H9 (cell line): ENCODE measurements at regions not wholly inside any gene's neighbourhood (a gene's known extent, or its start where the extent isn't known, plus 50 kb on each side); places are given as distances from the start of the nearest gene placed in this dataset.

Experiments
- DNase-seq: peaks from one replicate; pipeline ENCODE4 v3.0.0-alpha.2; 2017
- H2AFZ ChIP-seq: one replicate; pipeline ENCODE4 v1.6.1; 2013; ENCODE audit warnings: mild to moderate bottlenecking, low read length, control low read depth, moderate library complexity
- H2AK5ac ChIP-seq: 2 replicates; pipeline ENCODE4 v1.6.1; 2013; ENCODE audit warnings: low read length, control low read depth, mixed read lengths; ENCODE audit not compliant: insufficient read length
- H2BK120ac ChIP-seq: one replicate; pipeline ENCODE4 v1.6.1; 2013; ENCODE audit warnings: low read depth, mild to moderate bottlenecking, low read length, control low read depth, inconsistent platforms; ENCODE audit not compliant: poor library complexity, severe bottlenecking
- H2BK12ac ChIP-seq: 2 replicates; pipeline ENCODE4 v1.6.1; 2013; ENCODE audit warnings: low read length, control low read depth, mixed read lengths, low read depth; ENCODE audit not compliant: insufficient read length
- H2BK15ac ChIP-seq: 2 replicates; pipeline ENCODE4 v1.6.1; 2013; ENCODE audit warnings: low read depth, low read length, control low read depth
- H2BK20ac ChIP-seq: one replicate; pipeline ENCODE4 v1.6.1; 2013; ENCODE audit warnings: low read depth, mild to moderate bottlenecking, low read length, control low read depth, inconsistent platforms; ENCODE audit not compliant: poor library complexity, severe bottlenecking
- H2BK5ac ChIP-seq: 2 replicates; pipeline ENCODE4 v1.6.1; 2013; ENCODE audit warnings: low read length, control low read depth, mixed read lengths; ENCODE audit not compliant: insufficient read length
- H3K14ac ChIP-seq: 2 replicates; pipeline ENCODE4 v1.6.1; 2013; ENCODE audit warnings: low read length, control low read depth; ENCODE audit not compliant: insufficient read depth
- H3K18ac ChIP-seq: 2 replicates; pipeline ENCODE4 v1.6.1; 2013; ENCODE audit warnings: low read depth, mild to moderate bottlenecking, mixed read lengths, low read length, control low read depth; ENCODE audit not compliant: insufficient read length
- H3K23ac ChIP-seq: 2 replicates; pipeline ENCODE4 v1.6.1; 2013; ENCODE audit warnings: low read length, control low read depth, mixed read lengths, low read depth; ENCODE audit not compliant: insufficient read length
- H3K23me2 ChIP-seq: 2 replicates; pipeline ENCODE4 v1.6.1; 2013; ENCODE audit warnings: low read depth, mild to moderate bottlenecking, mixed read lengths, low read length, control low read depth; ENCODE audit not compliant: insufficient read length, poor library complexity, severe bottlenecking
- H3K27ac ChIP-seq: 2 replicates; pipeline ENCODE4 v1.5.1; 2013; ENCODE audit warnings: low read length, control low read depth, mixed read lengths, low read depth; ENCODE audit not compliant: insufficient read length
- H3K27me3 ChIP-seq: 2 replicates; pipeline ENCODE4 v1.6.1; 2013; ENCODE audit warnings: low read length, control low read depth, inconsistent platforms; ENCODE audit not compliant: insufficient read depth
- H3K4ac ChIP-seq: 2 replicates; pipeline ENCODE4 v1.6.1; 2013; ENCODE audit warnings: low read depth, mild to moderate bottlenecking, control low read depth, inconsistent platforms, low read length, moderate library complexity
- H3K4me1 ChIP-seq: 2 replicates; pipeline ENCODE4 v1.6.1; 2013; ENCODE audit warnings: low read length, control low read depth, inconsistent platforms; ENCODE audit not compliant: insufficient read depth
- H3K4me2 ChIP-seq: 2 replicates; pipeline ENCODE4 v1.6.1; 2013; ENCODE audit warnings: low read length, control low read depth, mixed read lengths; ENCODE audit not compliant: insufficient read length, insufficient read depth
- H3K56ac ChIP-seq: 2 replicates; pipeline ENCODE4 v1.6.1; 2013; ENCODE audit warnings: low read depth, mild to moderate bottlenecking, mixed read lengths, low read length, control low read depth; ENCODE audit not compliant: insufficient read length
- H3K79me1 ChIP-seq: 2 replicates; pipeline ENCODE4 v1.6.1; 2013; ENCODE audit warnings: low read depth, mild to moderate bottlenecking, moderate library complexity, low read length, control low read depth, inconsistent platforms; ENCODE audit not compliant: insufficient read depth, poor library complexity, severe bottlenecking
- H3K79me2 ChIP-seq: 2 replicates; pipeline ENCODE4 v1.6.1; 2013; ENCODE audit warnings: low read length, control low read depth, inconsistent platforms; ENCODE audit not compliant: insufficient read depth
- H3K9ac ChIP-seq: 2 replicates; pipeline ENCODE4 v1.6.1; 2013; ENCODE audit warnings: low read length, control low read depth, mixed read lengths; ENCODE audit not compliant: insufficient read length; ENCODE audit errors: extremely low read depth
- H3K9me3 ChIP-seq: one replicate; pipeline ENCODE4 v1.6.1; 2013; ENCODE audit warnings: low read depth, low read length, inconsistent platforms; ENCODE audit not compliant: control insufficient read depth
- H3T11ph ChIP-seq: one replicate; pipeline ENCODE4 v1.6.1; 2013; ENCODE audit warnings: mild to moderate bottlenecking, low read length, control low read depth, inconsistent platforms
- H4K20me1 ChIP-seq: one replicate; pipeline ENCODE4 v1.6.1; 2013; ENCODE audit not compliant: control insufficient read depth, insufficient read length, insufficient read depth
- H4K5ac ChIP-seq: 2 replicates; pipeline ENCODE4 v1.6.1; 2013; ENCODE audit warnings: low read depth, mild to moderate bottlenecking, mixed read lengths, low read length, control low read depth; ENCODE audit not compliant: insufficient read length
- H4K8ac ChIP-seq: replicated peaks from 2 replicates; pipeline ENCODE4 v1.6.1; 2013; ENCODE audit warnings: low read length, control low read depth, mixed read lengths, low read depth; ENCODE audit not compliant: insufficient read length
- H4K91ac ChIP-seq: 2 replicates; pipeline ENCODE4 v1.6.1; 2013; ENCODE audit warnings: low read depth, mild to moderate bottlenecking, moderate library complexity, mixed read lengths, low read length, control low read depth; ENCODE audit not compliant: insufficient read length
- H3K27ac Mint-ChIP-seq, 3 experiments: 2 replicates in 2 of 3; 3 replicates in 1 of 3; pipeline ENCODE4 v1.8.0; 2020 to 2021; ENCODE audit warnings: mixed read lengths in 3 of 3, mild to moderate bottlenecking in 1 of 3, moderate library complexity in 1 of 3
- H3K27me3 Mint-ChIP-seq: 2 replicates; pipeline ENCODE4 v1.8.0; 2021; ENCODE audit warnings: low read depth, mild to moderate bottlenecking, moderate library complexity, mixed read lengths
- H3K36me3 Mint-ChIP-seq, 3 experiments: 2 replicates in 2 of 3; 3 replicates in 1 of 3; pipeline ENCODE4 v1.8.0; 2020 to 2021; ENCODE audit warnings: low read depth in 3 of 3, mixed read lengths in 3 of 3; ENCODE audit not compliant: insufficient read depth in 1 of 3
- H3K4me1 Mint-ChIP-seq, 2 experiments: 2 replicates each; pipeline ENCODE4 v1.8.0; 2020; ENCODE audit warnings: mixed read lengths in 2 of 2
- H3K4me3 Mint-ChIP-seq, 2 experiments: 2 replicates in 1 of 2; 3 replicates in 1 of 2; pipeline ENCODE4 v1.8.0; 2020 to 2021; ENCODE audit warnings: mild to moderate bottlenecking in 2 of 2, mixed read lengths in 2 of 2, moderate library complexity in 1 of 2
- H3K9me3 Mint-ChIP-seq, 2 experiments: 2 replicates in 1 of 2; 3 replicates in 1 of 2; pipeline ENCODE4 v1.8.0; 2020; ENCODE audit warnings: mild to moderate bottlenecking in 2 of 2, mixed read lengths in 2 of 2, moderate library complexity in 1 of 2
- CTCF ChIP-seq: fragments of 200-600 bp; sonication (generic); conservative IDR thresholded peaks from 3 replicates; pipeline ENCODE4 v1.8.0; 2021; ENCODE audit warnings: antibody characterized with exemption, mild to moderate bottlenecking

GRCh38 chrX:13932416-13932815 is 97.3 kb downstream of the GEMIN8 start:
- H3K36me3 Mint-ChIP-seq = peaks cover 21 to 36% (median 30%) of the 10 kb centered on the region in 3 experiments
- H3K27ac Mint-ChIP-seq = peak overlapping the region in 1 of 3 experiments; percentile 53; a peak in 3 of 7 replicates
- Histone ChIP-seq H3K9ac (no peak overlapping the region), H2AK5ac (no peak overlapping the region), H3K18ac (no peak overlapping the region), H3K4me1 (peaks cover 18% of the 10 kb centered on the region; the same call in 1 of the 2 replicates), H2BK5ac (no peak overlapping the region), H2BK120ac (no peak overlapping the region), H2BK20ac (no peak overlapping the region), H3K4ac (no peak overlapping the region), H3K14ac (no peak overlapping the region), H2AFZ (no peak overlapping the region), H3K23ac (no peak overlapping the region), H3K4me2 (no peak overlapping the region), H3K79me2 (peaks cover 19% of the 10 kb centered on the region; the same call in 1 of the 2 replicates), H3T11ph (no peak overlapping the region), H3K79me1 (no peaks in the 10 kb centered on the region), H4K20me1 (no peaks in the 10 kb centered on the region), H3K27ac (no peak overlapping the region), H4K8ac (no peak overlapping the region), H3K9me3 (no peaks in the 10 kb centered on the region), H2BK12ac (no peak overlapping the region), H4K91ac (no peak overlapping the region), H4K5ac (no peak overlapping the region), H3K27me3 (no peaks in the 10 kb centered on the region), H3K23me2 (no peaks in the 10 kb centered on the region), H2BK15ac (no peak overlapping the region), H3K56ac (no peak overlapping the region)
- H3K4me1 Mint-ChIP-seq = peaks cover 50 to 60% of the 10 kb centered on the region in 2 experiments
- H3K27me3 Mint-ChIP-seq = no peaks in the 10 kb centered on the region
- no peak for TF ChIP-seq CTCF
- H3K4me3 Mint-ChIP-seq = no peak overlapping the region
- DNase-seq = no peak
- H3K9me3 Mint-ChIP-seq = peaks cover 23 to 43% of the 10 kb centered on the region in 2 experiments
